SK-N-SH (cell line): ENCODE measurements at regions not wholly inside any gene's neighbourhood (a gene's known extent, or its start where the extent isn't known, plus 50 kb on each side); places are given as distances from the start of the nearest gene placed in this dataset.

Source experiments
- CTCF ChIA-PET: fragments of 300-600, 350-600 bp; formaldehyde crosslinking; extraction: SDS; loops from one replicate; lab custom pipeline; 2021; lab: Yijun Ruan, JAX
- POLR2A ChIA-PET: fragments of 350-600 bp; sonication (Branson Sonifier 250); formaldehyde crosslinking; extraction: SDS; loops from one replicate; lab custom pipeline; 2020; ENCODE audit warnings: antibody characterized with exemption, inconsistent platforms; lab: Yijun Ruan, JAX
- DNase-seq: peaks from one replicate; pipeline ENCODE4 v3.0.0; 2012
- H2AFZ ChIP-seq: fragments of 200-600 bp; sonication (generic); 2 replicates; pipeline ENCODE4 v1.8.1; 2016; ENCODE audit warnings: antibody characterized with exemption, mild to moderate bottlenecking, low read depth
- H3F3A ChIP-seq: fragments of 200-600 bp; sonication (generic); replicated peaks from 2 replicates; pipeline ENCODE3; 2016; ENCODE audit warnings: antibody characterized with exemption, mild to moderate bottlenecking; ENCODE audit not compliant: insufficient read depth
- H3K27ac ChIP-seq, 2 experiments: fragments of 200-500 bp in 1 of 2; fragments of 200-600 bp in 1 of 2; sonication (Bioruptor generic) in 1 of 2; sonication (generic), shearing (Covaris generic) in 1 of 2; 2 replicates each; pipeline versions ENCODE4 v1.5.1 to v1.6.1; 2014 to 2016; ENCODE audit warnings: low read depth in 2 of 2, inconsistent platforms in 1 of 2, low read length in 1 of 2, mild to moderate bottlenecking in 1 of 2, mixed read lengths in 1 of 2
- H3K27me3 ChIP-seq: fragments of 200-600 bp; sonication (generic), shearing (Covaris generic); 2 replicates; pipeline ENCODE4 v1.6.1; 2016; ENCODE audit warnings: mixed run types; ENCODE audit not compliant: insufficient read depth
- H3K36me3 ChIP-seq, 2 experiments: fragments of 200-500 bp in 1 of 2; fragments of 200-600 bp in 1 of 2; sonication (Bioruptor generic) in 1 of 2; sonication (generic) in 1 of 2; replicated peaks in 1 of 2; 2 replicates each; pipeline versions ENCODE3 to v1.5.1; 2014 to 2016; ENCODE audit warnings: low read length in 1 of 2, mild to moderate bottlenecking in 1 of 2; ENCODE audit not compliant: insufficient read depth in 2 of 2, control insufficient read depth in 1 of 2
- H3K4me1 ChIP-seq, 2 experiments: fragments of 200-500 bp in 1 of 2; fragments of 200-600 bp in 1 of 2; sonication (Bioruptor generic) in 1 of 2; sonication (generic), shearing (Covaris generic) in 1 of 2; 2 replicates each; pipeline versions ENCODE4 v1.5.1 to v1.6.1; 2014 to 2016; ENCODE audit warnings: low read depth in 1 of 2, low read length in 1 of 2, mixed run types in 1 of 2; ENCODE audit not compliant: insufficient read depth in 2 of 2, control insufficient read depth in 1 of 2
- H3K4me2 ChIP-seq: fragments of 200-600 bp; sonication (generic), shearing (Covaris generic); 2 replicates; pipeline ENCODE4 v1.6.1; 2017; ENCODE audit warnings: mixed run types
- H3K4me3 ChIP-seq, 2 experiments: fragments of 200-500 bp in 1 of 2; fragments of 200-600 bp in 1 of 2; sonication (Bioruptor generic) in 1 of 2; sonication (generic), shearing (Covaris generic) in 1 of 2; 2 replicates each; pipeline versions ENCODE4 v1.5.1 to v1.8.1; 2014 to 2016; ENCODE audit warnings: low read depth in 2 of 2, inconsistent platforms in 1 of 2, low read length in 1 of 2, mild to moderate bottlenecking in 1 of 2, mixed read lengths in 1 of 2, moderate library complexity in 1 of 2
- H3K79me2 ChIP-seq: fragments of 200-600 bp; sonication (generic); 2 replicates; pipeline ENCODE4 v1.8.1; 2017; ENCODE audit warnings: mild to moderate bottlenecking; ENCODE audit not compliant: insufficient read depth
- H3K9ac ChIP-seq: fragments of 200-600 bp; sonication (generic); 2 replicates; pipeline ENCODE4 v1.6.1; 2017; ENCODE audit warnings: mixed run types
- H3K9me2 ChIP-seq: fragments of 200-600 bp; sonication (generic); 2 replicates; pipeline ENCODE4 v1.6.1; 2017; ENCODE audit warnings: mixed run types
- H3K9me3 ChIP-seq: fragments of 200-600 bp; sonication (generic); 2 replicates; pipeline ENCODE4 v1.6.1; 2017; ENCODE audit warnings: mixed run types, mild to moderate bottlenecking, moderate library complexity
- H4K20me1 ChIP-seq: fragments of 200-600 bp; sonication (generic); 2 replicates; pipeline ENCODE4 v1.6.1; 2017; ENCODE audit warnings: mild to moderate bottlenecking, mixed run types; ENCODE audit not compliant: insufficient read depth
- CTCF ChIP-seq: fragments of 200-600 bp; sonication (generic); IDR thresholded peaks from 2 replicates; pipeline ENCODE4 v1.6.1; 2017; ENCODE audit warnings: antibody characterized with exemption, mild to moderate bottlenecking, moderate library complexity
- FOSL2 ChIP-seq: IDR thresholded peaks from 2 replicates; pipeline ENCODE4 v1.4.0; 2012; ENCODE audit warnings: low read depth, mild to moderate bottlenecking, moderate library complexity, borderline replicate concordance
- FOXM1 ChIP-seq: IDR thresholded peaks from 2 replicates; pipeline ENCODE4 v1.4.0; 2012; ENCODE audit warnings: low read depth, mild to moderate bottlenecking
- JUND ChIP-seq: IDR thresholded peaks from 2 replicates; pipeline ENCODE4 v1.4.0; 2012
- NFIC ChIP-seq: IDR thresholded peaks from 2 replicates; pipeline ENCODE4 v1.4.0; 2012; ENCODE audit warnings: borderline replicate concordance
- NRF1 ChIP-seq: IDR thresholded peaks from 2 replicates; pipeline ENCODE4 v1.6.1; 2012; ENCODE audit warnings: low read depth, mild to moderate bottlenecking, low read length
- PBX3 ChIP-seq: IDR thresholded peaks from 2 replicates; pipeline ENCODE4; 2012
- POLR2AphosphoS5 ChIP-seq: IDR thresholded peaks from 2 replicates; pipeline ENCODE4 v1.6.1; 2012; ENCODE audit warnings: low read depth, low read length
- RFX5 ChIP-seq: IDR thresholded peaks from 2 replicates; pipeline ENCODE4 v1.6.1; 2012; ENCODE audit warnings: mild to moderate bottlenecking, improper control_type of control experiment, low read length
- RXRA ChIP-seq: IDR thresholded peaks from 2 replicates; pipeline ENCODE4 v1.4.0; 2012; ENCODE audit warnings: low read depth, mild to moderate bottlenecking, borderline replicate concordance
- SIN3A ChIP-seq: IDR thresholded peaks from 2 replicates; pipeline ENCODE4 v1.6.1; 2012; ENCODE audit warnings: low read depth, mild to moderate bottlenecking, low read length, moderate library complexity, borderline replicate concordance
- TAF1 ChIP-seq: IDR thresholded peaks from 2 replicates; pipeline ENCODE4 v1.6.1; 2012; ENCODE audit warnings: low read depth, mild to moderate bottlenecking, low read length, moderate library complexity, borderline replicate concordance
- TCF12 ChIP-seq: IDR thresholded peaks from 2 replicates; pipeline ENCODE4 v1.4.0; 2012
- USF1 ChIP-seq: IDR thresholded peaks from 2 replicates; pipeline ENCODE4 v1.4.0; 2012; ENCODE audit warnings: low read depth, borderline replicate concordance
- ZBTB33 ChIP-seq: IDR thresholded peaks from 2 replicates; pipeline ENCODE4 v1.4.0; 2012; ENCODE audit warnings: low read depth, borderline replicate concordance
- whole genome bisulfite sequencing: methylation state at CpG from one replicate; pipeline ENCODE4 v1.1.6; 2017; ENCODE audit warnings: low lambda C conversion rate; 5-methylcytosine and 5-hydroxymethylcytosine counted together
- small RNA-seq, 7 experiments: library from RNA; depleted of rRNA; stranded (forward); fragments of <200 nt; gene quantifications; one replicate each; pipeline ENCODE3, GENCODE V24; 2012

GRCh38 chr2:10252661-10253060 lies 50.0 kb upstream of the HPCAL1 start:
- H3K9me3 ChIP-seq = peaks cover 21% of the 10 kb centered on the region
- H3K4me3 ChIP-seq = no peak overlapping the region
- no peak overlapping the region for H3K27ac ChIP-seq
- H3K4me2 ChIP-seq = no peak overlapping the region
- H3K27me3 ChIP-seq = no peaks in the 10 kb centered on the region
- CTCF ChIA-PET = interaction anchor here (0.6 to 1.7 kb wide), 6 partner anchors 9 to 51 kb away, joined by 3 to 4 read pairs (median 4); no protein-coding TSS in a partner anchor
- peaks cover 0 to 33% of the 10 kb centered on the region in 2 experiments; a peak in 1 of 4 replicates for H3K4me1 ChIP-seq
- H3K79me2 ChIP-seq = no peaks in the 10 kb centered on the region
- H2AFZ ChIP-seq = no peak overlapping the region
- no peaks in the 10 kb centered on the region for H3K9me2 ChIP-seq
- DNase-seq = no peak
- no peaks in the 10 kb centered on the region for H4K20me1 ChIP-seq
- H3F3A ChIP-seq = no peaks in the 10 kb centered on the region
- H3K9ac ChIP-seq = no peak overlapping the region
- no peaks in the 10 kb centered on the region for H3K36me3 ChIP-seq
- TF ChIP-seq SIN3A (no peak), RFX5 (no peak), POLR2AphosphoS5 (no peak), USF1 (no peak), NRF1 (no peak), JUND (no peak), CTCF (no peak), FOXM1 (no peak), TCF12 (no peak), RXRA (no peak), FOSL2 (no peak), TAF1 (no peak), PBX3 (no peak), NFIC (no peak), ZBTB33 (no peak)
- 57% methylated on average over 3 of the region's 3 CpGs for WGBS
- POLR2A ChIA-PET = no interaction called here

Small RNA genes lying in the stretch of these regions (small RNA-seq; reads per million reads assigned to genes)
- gene MIR4261 = 0 reads per million in 7 experiments
